WTC11 (cell line): ENCODE measurements at regions not wholly inside any gene's neighbourhood (a gene's known extent, or its start where the extent isn't known, plus 50 kb on each side); places are given as distances from the start of the nearest gene placed in this dataset.

Experiments
- ATAC-seq: fragments of 200-7000 bp; cut with Tn5 transposase; 2 replicates; pipeline ENCODE4 v1.10.0; 2021; ENCODE audit warnings: mild to moderate bottlenecking, moderate library complexity
- CTCF ChIA-PET: fragments of 300-600 bp; sonication (Branson Sonifier 250); formaldehyde crosslinking; loops from one replicate; lab custom pipeline; 2021; ENCODE audit warnings: antibody characterized with exemption; lab: Charles Lee
- POLR2A ChIA-PET: fragments of 350-600 bp; sonication (Branson Sonifier 250); formaldehyde crosslinking; loops from one replicate; lab custom pipeline; 2021; ENCODE audit warnings: antibody characterized with exemption; lab: Charles Lee
- DNase-seq: peaks from one replicate; pipeline ENCODE4 v3.0.0; 2021; ENCODE audit warnings: low spot score
- H3K27ac Mint-ChIP-seq: 2 replicates; pipeline ENCODE4 v1.8.0; 2021; ENCODE audit warnings: mixed read lengths
- H3K27me3 Mint-ChIP-seq: 2 replicates; pipeline ENCODE4 v1.8.0; 2021; ENCODE audit warnings: low read depth, mild to moderate bottlenecking, moderate library complexity, mixed read lengths
- H3K36me3 Mint-ChIP-seq: 2 replicates; pipeline ENCODE4 v1.8.0; 2021; ENCODE audit warnings: mixed read lengths
- H3K4me1 Mint-ChIP-seq: 2 replicates; pipeline ENCODE4 v1.8.0; 2022; ENCODE audit warnings: mixed read lengths
- H3K4me3 Mint-ChIP-seq: 2 replicates; pipeline ENCODE4 v1.8.0; 2021; ENCODE audit warnings: mild to moderate bottlenecking, moderate library complexity, mixed read lengths
- H3K9me3 Mint-ChIP-seq: 2 replicates; pipeline ENCODE4 v1.8.0; 2021; ENCODE audit warnings: mixed read lengths
- ATF2 ChIP-seq: sonication (generic); formaldehyde crosslinking; IDR thresholded peaks from 2 replicates; pipeline ENCODE4 v1.8.1; 2022; ENCODE audit warnings: low read depth, missing genetic modification reagents, borderline replicate concordance
- CBFB ChIP-seq: sonication (generic); formaldehyde crosslinking; IDR thresholded peaks from 2 replicates; pipeline ENCODE4 v1.8.1; 2022; ENCODE audit warnings: mild to moderate bottlenecking, low read depth, missing genetic modification reagents
- CREM ChIP-seq: sonication (generic); formaldehyde crosslinking; IDR thresholded peaks from 2 replicates; pipeline ENCODE4 v1.8.1; 2022; ENCODE audit warnings: mild to moderate bottlenecking, missing genetic modification reagents, moderate library complexity
- ELF4 ChIP-seq: sonication (generic); formaldehyde crosslinking; IDR thresholded peaks from 2 replicates; pipeline ENCODE4 v1.8.1; 2022; ENCODE audit warnings: low read depth, mild to moderate bottlenecking, moderate library complexity, missing genetic modification reagents
- FOXJ3 ChIP-seq: sonication (generic); formaldehyde crosslinking; IDR thresholded peaks from 2 replicates; pipeline ENCODE4 v1.9.0; 2021; ENCODE audit warnings: missing genetic modification reagents, mild to moderate bottlenecking, borderline replicate concordance
- GRHL2 ChIP-seq: fragments of 250-450 bp; sonication (Bioruptor Pico); IDR thresholded peaks from 2 replicates; pipeline ENCODE4 v1.8.0; 2022; ENCODE audit warnings: mild to moderate bottlenecking, moderate library complexity; ENCODE audit not compliant: insufficient replicate concordance, severe bottlenecking
- IRF2 ChIP-seq: sonication (generic); formaldehyde crosslinking; IDR thresholded peaks from 2 replicates; pipeline ENCODE4 v1.8.0; 2022; ENCODE audit warnings: low read depth, missing genetic modification reagents, borderline replicate concordance
- NFATC4 ChIP-seq: fragments of 250-450 bp; sonication (Bioruptor Pico); IDR thresholded peaks from 2 replicates; pipeline ENCODE4 v1.9.0; 2021; ENCODE audit warnings: mild to moderate bottlenecking
- PRDM15 ChIP-seq: sonication (generic); formaldehyde crosslinking; IDR thresholded peaks from 2 replicates; pipeline ENCODE4 v1.8.0; 2022; ENCODE audit warnings: missing genetic modification reagents
- PRRX2 ChIP-seq: fragments of 250-450 bp; sonication (Bioruptor Pico); IDR thresholded peaks from 2 replicates; pipeline ENCODE4 v1.8.0; 2021; ENCODE audit warnings: mild to moderate bottlenecking
- STAT6 ChIP-seq: sonication (generic); formaldehyde crosslinking; conservative IDR thresholded peaks from 2 replicates; pipeline ENCODE4 v1.8.1; 2023; ENCODE audit warnings: mild to moderate bottlenecking, low read depth, missing genetic modification reagents, moderate library complexity
- TCF7 ChIP-seq: sonication (generic); formaldehyde crosslinking; IDR thresholded peaks from 2 replicates; pipeline ENCODE4 v1.8.0; 2022; ENCODE audit warnings: mild to moderate bottlenecking, low read depth, missing genetic modification reagents, moderate library complexity
- TEAD1 ChIP-seq: sonication (generic); formaldehyde crosslinking; IDR thresholded peaks from 2 replicates; pipeline ENCODE4 v1.8.0; 2022; ENCODE audit warnings: mild to moderate bottlenecking, missing genetic modification reagents
- ZBTB21 ChIP-seq: sonication (generic); formaldehyde crosslinking; IDR thresholded peaks from 2 replicates; pipeline ENCODE4 v1.8.1; 2023; ENCODE audit warnings: mild to moderate bottlenecking, missing genetic modification reagents, borderline replicate concordance
- ZBTB43 ChIP-seq: sonication (generic); formaldehyde crosslinking; IDR thresholded peaks from 2 replicates; pipeline ENCODE4 v1.8.1; 2023; ENCODE audit warnings: mild to moderate bottlenecking, missing genetic modification reagents
- ZMAT4 ChIP-seq: fragments of 250-450 bp; sonication (Bioruptor Pico); IDR thresholded peaks from 2 replicates; pipeline ENCODE4 v1.9.0; 2021; ENCODE audit warnings: mild to moderate bottlenecking
- ZNF138 ChIP-seq: sonication (generic); formaldehyde crosslinking; conservative IDR thresholded peaks from 2 replicates; pipeline ENCODE4 v1.8.1; 2022; ENCODE audit warnings: mild to moderate bottlenecking, moderate library complexity, missing genetic modification reagents
- ZNF263 ChIP-seq: sonication (generic); formaldehyde crosslinking; IDR thresholded peaks from 2 replicates; pipeline ENCODE4 v1.8.1; 2022; ENCODE audit warnings: low read depth, mild to moderate bottlenecking, moderate library complexity, missing genetic modification reagents
- ZNF423 ChIP-seq: fragments of 250-450 bp; sonication (Bioruptor Pico); IDR thresholded peaks from 2 replicates; pipeline ENCODE4 v2.1.2; 2022; ENCODE audit warnings: mild to moderate bottlenecking, moderate library complexity

- TF ChIP-seq PRDM15 (CRISPR knock-in tag) = no peak
- no peak for TF ChIP-seq ZBTB21
- TF ChIP-seq TEAD1 (CRISPR knock-in tag) = no peak
These were observed 1043.9 kb upstream of the POU3F3 start (continued) for GRCh38 chr2:103809941-103810441.

GRCh38 chr2:103810875-103811274 lies 1043.0 kb upstream of the POU3F3 start:
- TF ChIP-seq FOXJ3 (CRISPR knock-in tag) (no peak), ZNF423 (CRISPR knock-in tag) (peak; percentile 92), PRRX2 (CRISPR knock-in tag) (no peak)
- H3K4me3 Mint-ChIP-seq = no peak overlapping the region
- POLR2A ChIA-PET = no interaction called here
- no peaks in the 10 kb centered on the region for H3K36me3 Mint-ChIP-seq
- peaks cover 12% of the 10 kb centered on the region for H3K27me3 Mint-ChIP-seq
- H3K9me3 Mint-ChIP-seq = no peaks in the 10 kb centered on the region
- no peak overlapping the region for H3K27ac Mint-ChIP-seq
- CTCF ChIA-PET = no interaction called here
- H3K4me1 Mint-ChIP-seq = peaks cover 39% of the 10 kb centered on the region
- no peak for ATAC-seq
- no peak for DNase-seq

- Mint-ChIP-seq H3K4me3 (no peak overlapping the region), H3K27me3 (peaks cover 10% of the 10 kb centered on the region), H3K4me1 (peaks cover 47% of the 10 kb centered on the region), H3K36me3 (no peaks in the 10 kb centered on the region)
- POLR2A ChIA-PET = no interaction called here
- ATAC-seq (no peak), DNase-seq (no peak)
- CTCF ChIA-PET = no interaction called here
- TF ChIP-seq CREM (CRISPR knock-in tag) (no peak), STAT6 (CRISPR knock-in tag) (no peak)
- TF ChIP-seq, all 79 proteins: peak for 0
- Mint-ChIP-seq H3K27ac (no peak overlapping the region), H3K9me3 (no peaks in the 10 kb centered on the region)
These were observed 1039.9 kb upstream of the POU3F3 start for GRCh38 chr2:103814016-103814415.

- Mint-ChIP-seq H3K4me1 (peaks cover 32% of the 10 kb centered on the region), H3K36me3 (no peaks in the 10 kb centered on the region), H3K27me3 (peaks cover 8% of the 10 kb centered on the region), H3K27ac (no peak overlapping the region), H3K4me3 (no peak overlapping the region), H3K9me3 (no peaks in the 10 kb centered on the region)
- POLR2A ChIA-PET = no interaction called here
- CTCF ChIA-PET = no interaction called here
- TF ChIP-seq ZMAT4 (CRISPR knock-in tag) (no peak), FOXJ3 (CRISPR knock-in tag) (no peak), GRHL2 (no peak), TCF7 (CRISPR knock-in tag) (no peak)
- DNase-seq (no peak), ATAC-seq (no peak)
These were observed 1038.2 kb upstream of the POU3F3 start for GRCh38 chr2:103815731-103816130.

- H3K27ac Mint-ChIP-seq = no peak overlapping the region
- peak; percentile 60 for ATAC-seq
- no peaks in the 10 kb centered on the region for H3K9me3 Mint-ChIP-seq
- H3K4me3 Mint-ChIP-seq = no peak overlapping the region
- peaks cover 23% of the 10 kb centered on the region for H3K4me1 Mint-ChIP-seq
- DNase-seq = no peak
- no peaks in the 10 kb centered on the region for H3K36me3 Mint-ChIP-seq
- CTCF ChIA-PET = no interaction called here
- H3K27me3 Mint-ChIP-seq = peaks cover 15% of the 10 kb centered on the region
- POLR2A ChIA-PET = no interaction called here
- TF ChIP-seq ATF2 (CRISPR knock-in tag) = no peak
- no peak for TF ChIP-seq ELF4
- TF ChIP-seq IRF2 (CRISPR knock-in tag) = no peak
- no peak for TF ChIP-seq ZNF138 (CRISPR knock-in tag)
- TF ChIP-seq CBFB (CRISPR knock-in tag) = no peak
- TF ChIP-seq ZNF263 (CRISPR knock-in tag) = no peak
- no peak for TF ChIP-seq ZBTB43 (CRISPR knock-in tag)
- TF ChIP-seq NFATC4 = no peak
These were observed 1036.2 kb upstream of the POU3F3 start for GRCh38 chr2:103817746-103818145.
